Astrocyte of the hippocampus (primary cell): ENCODE measurements at regions not wholly inside any gene's neighbourhood (a gene's known extent, or its start where the extent isn't known, plus 50 kb on each side); places are given as distances from the start of the nearest gene placed in this dataset.

Experiments
- DNase-seq: peaks from one replicate; pipeline ENCODE4 v3.0.0; 2011; ENCODE audit warnings: low read depth, low spot score

- no peak for DNase-seq
Measured at GRCh38 chr13:73715911-73716510, 418.2 kb downstream of the KLF12 start.

- DNase-seq = no peak
Measured at GRCh38 chr13:73715114-73715910, 418.9 kb downstream of the KLF12 start.

- DNase-seq = no peak
Measured at GRCh38 chr13:73714522-73714921, 419.7 kb downstream of the KLF12 start.

- DNase-seq = peak; percentile 82
Measured at GRCh38 chr13:73708393-73708985, 425.7 kb downstream of the KLF12 start.

GRCh38 chr13:73704587-73704986, 429.6 kb downstream of the KLF12 start:
- no peak for DNase-seq

GRCh38 chr13:73703606-73704005, 430.6 kb downstream of the KLF12 start:
- no peak for DNase-seq

- DNase-seq = no peak
Measured at GRCh38 chr13:73702419-73703071, 431.7 kb downstream of the KLF12 start.

GRCh38 chr13:73701160-73701559, 433.0 kb downstream of the KLF12 start:
- no peak for DNase-seq

GRCh38 chr13:73698859-73699258, 435.3 kb downstream of the KLF12 start:
- no peak for DNase-seq

- DNase-seq = peak; percentile 60
Measured at GRCh38 chr13:73697166-73697565, 437.0 kb downstream of the KLF12 start.

- no peak for DNase-seq
Measured at GRCh38 chr13:73696713-73697112, 437.5 kb downstream of the KLF12 start.

GRCh38 chr13:73696271-73696670, 437.9 kb downstream of the KLF12 start:
- DNase-seq = no peak

- DNase-seq = no peak
Measured at GRCh38 chr13:73695325-73695724, 438.9 kb downstream of the KLF12 start.

GRCh38 chr13:73693215-73693614, 441.0 kb downstream of the KLF12 start:
- no peak for DNase-seq

GRCh38 chr13:73691891-73692290, 442.3 kb downstream of the KLF12 start:
- DNase-seq = no peak

GRCh38 chr13:73687929-73688328, 446.3 kb downstream of the KLF12 start:
- no peak for DNase-seq

- DNase-seq = no peak
Measured at GRCh38 chr13:73687087-73687486, 447.1 kb downstream of the KLF12 start.

- no peak for DNase-seq
Measured at GRCh38 chr13:73684750-73685149, 449.5 kb downstream of the KLF12 start.

- DNase-seq = no peak
Measured at GRCh38 chr13:73684286-73684685, 449.9 kb downstream of the KLF12 start.

GRCh38 chr13:73683746-73684145, 450.5 kb downstream of the KLF12 start:
- no peak for DNase-seq

- DNase-seq = no peak
Measured at GRCh38 chr13:73681779-73682178, 452.4 kb downstream of the KLF12 start.

GRCh38 chr13:73681015-73681414, 453.2 kb downstream of the KLF12 start:
- no peak for DNase-seq
